ENCODE measurements at regions not wholly inside any gene's neighbourhood (a gene's known extent, or its start where the extent isn't known, plus 50 kb on each side); places are given as distances from the start of the nearest gene placed in this dataset.

GRCh38 chr4:184294606-184295133 lies 77.0 kb upstream of the ENPP6 start:
- in situ Hi-C loops (cut with MboI; ENCODE audit: low sequenced_read_pairs, unreplicated experiment), result no loop called here
- DNase-seq (ENCODE audit: low spot score), result no peak
- TF ChIP-seq, protein P1, sequence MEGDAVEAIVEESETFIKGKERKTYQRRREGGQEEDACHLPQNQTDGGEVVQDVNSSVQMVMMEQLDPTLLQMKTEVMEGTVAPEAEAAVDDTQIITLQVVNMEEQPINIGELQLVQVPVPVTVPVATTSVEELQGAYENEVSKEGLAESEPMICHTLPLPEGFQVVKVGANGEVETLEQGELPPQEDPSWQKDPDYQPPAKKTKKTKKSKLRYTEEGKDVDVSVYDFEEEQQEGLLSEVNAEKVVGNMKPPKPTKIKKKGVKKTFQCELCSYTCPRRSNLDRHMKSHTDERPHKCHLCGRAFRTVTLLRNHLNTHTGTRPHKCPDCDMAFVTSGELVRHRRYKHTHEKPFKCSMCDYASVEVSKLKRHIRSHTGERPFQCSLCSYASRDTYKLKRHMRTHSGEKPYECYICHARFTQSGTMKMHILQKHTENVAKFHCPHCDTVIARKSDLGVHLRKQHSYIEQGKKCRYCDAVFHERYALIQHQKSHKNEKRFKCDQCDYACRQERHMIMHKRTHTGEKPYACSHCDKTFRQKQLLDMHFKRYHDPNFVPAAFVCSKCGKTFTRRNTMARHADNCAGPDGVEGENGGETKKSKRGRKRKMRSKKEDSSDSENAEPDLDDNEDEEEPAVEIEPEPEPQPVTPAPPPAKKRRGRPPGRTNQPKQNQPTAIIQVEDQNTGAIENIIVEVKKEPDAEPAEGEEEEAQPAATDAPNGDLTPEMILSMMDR (IDR thresholded peaks at IDR 0.05; ENCODE audit: borderline replicate concordance, control extremely low read depth, extremely low read depth, insufficient read depth, missing control alignments), result no peak

- no peak for DNase-seq (ENCODE audit: low spot score)
- TF ChIP-seq, protein P1 (IDR thresholded peaks at IDR 0.05; ENCODE audit: borderline replicate concordance, control extremely low read depth, extremely low read depth, insufficient read depth, missing control alignments), result no peak
These were observed 75.9 kb upstream of the ENPP6 start for GRCh38 chr4:184293552-184293951.

GRCh38 chr4:184292877-184293276 lies 75.2 kb upstream of the ENPP6 start:
- TF ChIP-seq, protein P1 (IDR thresholded peaks at IDR 0.05; ENCODE audit: borderline replicate concordance, control extremely low read depth, extremely low read depth, insufficient read depth, missing control alignments), result no peak
- no peak for DNase-seq (ENCODE audit: low spot score)
- in situ Hi-C loops (cut with MboI; ENCODE audit: low sequenced_read_pairs, unreplicated experiment), result no loop called here

More at GRCh38 chr4:184293552-184293951, 75.9 kb upstream of the ENPP6 start:
- in situ Hi-C loops (cut with MboI; ENCODE audit: low sequenced_read_pairs, unreplicated experiment), result no loop called here

- DNase-seq (ENCODE audit: low spot score), result no peak
- in situ Hi-C loops (cut with MboI; ENCODE audit: low sequenced_read_pairs, unreplicated experiment), result no loop called here
- TF ChIP-seq, protein P1 (IDR thresholded peaks at IDR 0.05; ENCODE audit: borderline replicate concordance, control extremely low read depth, extremely low read depth, insufficient read depth, missing control alignments), result no peak
These were observed 74.8 kb upstream of the ENPP6 start for GRCh38 chr4:184292465-184292867.

GRCh38 chr4:184289179-184289535 lies 71.5 kb upstream of the ENPP6 start:
- in situ Hi-C loops (cut with MboI; ENCODE audit: low sequenced_read_pairs, unreplicated experiment), result no loop called here
- DNase-seq (ENCODE audit: low spot score), result no peak
- TF ChIP-seq, protein P1 (IDR thresholded peaks at IDR 0.05; ENCODE audit: borderline replicate concordance, control extremely low read depth, extremely low read depth, insufficient read depth, missing control alignments), result no peak

DNA sequence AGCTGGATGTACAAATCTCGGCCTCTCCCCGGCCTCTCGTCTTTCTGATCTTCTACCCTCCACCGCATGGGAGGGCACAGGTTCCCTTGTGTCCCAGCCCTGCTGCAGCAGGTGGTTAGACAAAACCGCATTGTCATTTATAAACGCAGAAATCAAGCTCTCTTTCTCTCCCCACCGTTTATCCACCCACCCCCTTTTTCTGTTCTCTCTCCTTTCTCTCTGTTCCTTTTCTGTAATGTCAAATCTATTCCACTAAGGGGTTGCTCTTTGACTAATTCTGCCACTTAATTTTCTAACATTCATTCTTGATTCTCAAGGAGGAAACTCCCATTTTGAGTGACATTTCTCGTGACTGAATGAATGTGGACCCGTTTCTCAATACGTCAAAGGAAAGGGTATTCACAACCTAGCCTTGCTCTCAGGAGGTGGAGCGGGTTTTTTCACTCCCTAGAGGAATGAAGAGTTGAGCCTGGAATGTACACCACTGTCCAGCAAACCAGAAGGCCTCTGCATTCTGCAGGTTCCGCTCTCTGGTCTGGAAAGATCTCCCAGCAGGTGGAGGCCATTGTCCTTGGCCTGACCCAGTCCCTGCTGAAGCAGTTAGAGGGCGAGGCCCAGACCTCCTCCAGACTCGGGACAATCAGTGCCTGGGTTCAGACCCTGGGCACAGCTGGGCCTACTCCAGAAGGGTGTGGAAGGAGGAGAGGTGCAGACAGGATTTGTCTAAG lies 70.9 kb upstream of the ENPP6 start:
- peak; percentile 55 for DNase-seq (ENCODE audit: low spot score)
- in situ Hi-C loops (cut with MboI; ENCODE audit: low sequenced_read_pairs, unreplicated experiment), result no loop called here
- TF ChIP-seq, protein P1 (IDR thresholded peaks at IDR 0.05; ENCODE audit: borderline replicate concordance, control extremely low read depth, extremely low read depth, insufficient read depth, missing control alignments), result no peak
